Left colon (tissue), 2 donors: ENCODE measurements at regions not wholly inside any gene's neighbourhood (a gene's known extent, or its start where the extent isn't known, plus 50 kb on each side); places are given as distances from the start of the nearest gene placed in this dataset.

Experiments used
- ATAC-seq: fragments of 200-7000 bp; cut with Tn5 transposase; one replicate; pipeline ENCODE4 v1.9.1; 2020; ENCODE audit warnings: mild to moderate bottlenecking, moderate library complexity
- DNase-seq, 2 donors: peaks; one replicate each; pipeline ENCODE4 v3.0.0-alpha.2; 2020
- intact Hi-C, 2 donors: fragments of 100-400 bp; cut with DNase I in 1 of 2; cut with micrococcal nuclease in 1 of 2; formaldehyde crosslinking; loops; one replicate each; pipeline versions ENCODE4 v1.11.2 to v1.14.0; 2022; cut with DNase I, micrococcal nuclease
- donor health status: DM: no; HTN: no; CAD: no.
- donor health status: DM: yes; HTN: yes; CAD: no.

GRCh38 chr13:29907670-29908069 lies 57.3 kb upstream of the UBL3 start:
- ATAC-seq = no peak
- intact Hi-C loops = no loop called here
- no peak for DNase-seq

- DNase-seq (peak in 1 of 2 donors; percentile 50), ATAC-seq (peak; percentile 58)
- intact Hi-C loops = no loop called here
Measured at GRCh38 chr13:29906432-29907011, 56.1 kb upstream of the UBL3 start.

DNA sequence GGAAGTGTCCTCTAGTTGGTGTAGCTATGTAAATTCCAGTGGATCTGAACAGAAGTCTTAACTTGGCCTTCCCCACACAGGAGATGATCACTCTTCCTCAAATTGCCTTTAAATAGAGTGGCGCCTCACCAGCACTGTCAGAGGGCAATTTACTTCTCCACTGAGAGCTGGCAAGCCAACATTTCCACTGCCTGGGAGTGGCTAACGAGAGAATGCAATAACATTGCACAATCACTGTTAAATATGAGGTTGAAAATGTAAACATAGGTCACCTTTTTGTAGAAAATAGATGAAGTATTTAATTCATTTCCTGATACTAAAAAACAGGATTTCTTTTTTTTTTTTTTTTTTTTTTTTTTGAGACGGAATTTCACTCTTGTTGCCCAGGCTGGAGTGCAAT lies 55.4 kb upstream of the UBL3 start:
- ATAC-seq = peak; percentile 74
- intact Hi-C loops = no loop called here
- peak; percentile 65 to 85 for DNase-seq

GRCh38 chr13:29903996-29904395 lies 53.6 kb upstream of the UBL3 start:
- no peak for ATAC-seq

DNA sequence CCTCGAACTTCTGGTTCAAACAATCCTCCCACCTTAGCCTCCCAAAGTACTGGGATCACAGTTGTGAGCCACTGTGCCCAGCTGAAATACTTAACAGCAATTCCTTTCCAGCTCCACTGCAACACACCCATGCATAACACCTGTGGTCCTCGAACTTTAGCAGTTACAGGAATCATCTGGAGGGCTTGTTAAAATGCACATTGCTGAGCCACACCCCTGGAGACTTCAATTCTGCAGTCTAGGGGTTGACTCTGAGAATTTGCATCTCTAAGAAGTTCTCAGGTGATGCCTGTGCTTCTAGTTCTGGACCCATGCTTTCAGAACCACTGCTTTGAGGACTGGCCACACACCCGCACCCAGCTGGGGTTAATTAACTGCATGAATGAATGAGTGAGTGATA lies 53.1 kb upstream of the UBL3 start:
- intact Hi-C loops = no loop called here
- DNase-seq (peak; percentile 30 to 50), ATAC-seq (peak; percentile 52)

More at GRCh38 chr13:29903996-29904395, 53.6 kb upstream of the UBL3 start:
- DNase-seq = no peak
- intact Hi-C loops = no loop called here

DNA sequence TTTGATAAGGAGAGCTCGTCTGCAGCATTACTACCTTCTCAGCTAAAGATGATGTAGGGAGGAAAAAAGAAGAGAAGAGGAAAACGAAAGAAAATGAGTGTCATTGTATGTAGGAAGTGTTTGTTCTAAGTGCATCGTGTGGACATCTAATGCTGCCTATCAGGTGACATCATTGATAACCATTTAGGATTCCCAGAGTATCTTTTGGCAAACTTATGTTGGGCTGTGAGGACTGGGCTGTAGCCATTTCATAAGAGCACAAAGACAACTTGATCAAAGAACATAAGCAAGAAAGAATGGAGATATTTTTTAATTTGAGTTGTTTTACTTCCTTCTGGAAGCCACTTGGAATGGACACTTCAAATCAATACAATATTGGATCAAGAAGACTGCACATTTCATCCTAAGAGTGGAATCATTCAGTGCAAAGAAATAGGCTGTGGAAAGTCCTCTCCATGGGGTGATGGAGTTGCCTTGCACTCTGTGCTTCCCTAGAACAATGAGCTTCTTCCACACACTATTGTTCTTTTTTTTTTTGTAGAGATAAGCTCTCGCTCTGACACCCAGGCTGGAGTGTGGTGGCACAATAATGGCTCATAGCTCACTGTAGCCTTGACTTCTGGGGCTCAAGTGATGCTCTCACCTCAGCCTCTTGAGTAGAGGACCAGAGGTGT lies 52.4 kb upstream of the UBL3 start:
- intact Hi-C loops = no loop called here
- DNase-seq (no peak), ATAC-seq (no peak)

GRCh38 chr13:29901710-29902631 lies 51.6 kb upstream of the UBL3 start:
- intact Hi-C loops = no loop called here
- ATAC-seq = peak; percentile 78
- DNase-seq = peak; percentile 42 to 51
